ENCODE measurements at regions not wholly inside any gene's neighbourhood (a gene's known extent, or its start where the extent isn't known, plus 50 kb on each side); places are given as distances from the start of the nearest gene placed in this dataset.
"Not testable (repeated sequence)": the region's sequence is repeated elsewhere in the genome, so short reads cannot be mapped to it uniquely, and the experiment has no call there.

- TF ChIP-seq, protein P1, sequence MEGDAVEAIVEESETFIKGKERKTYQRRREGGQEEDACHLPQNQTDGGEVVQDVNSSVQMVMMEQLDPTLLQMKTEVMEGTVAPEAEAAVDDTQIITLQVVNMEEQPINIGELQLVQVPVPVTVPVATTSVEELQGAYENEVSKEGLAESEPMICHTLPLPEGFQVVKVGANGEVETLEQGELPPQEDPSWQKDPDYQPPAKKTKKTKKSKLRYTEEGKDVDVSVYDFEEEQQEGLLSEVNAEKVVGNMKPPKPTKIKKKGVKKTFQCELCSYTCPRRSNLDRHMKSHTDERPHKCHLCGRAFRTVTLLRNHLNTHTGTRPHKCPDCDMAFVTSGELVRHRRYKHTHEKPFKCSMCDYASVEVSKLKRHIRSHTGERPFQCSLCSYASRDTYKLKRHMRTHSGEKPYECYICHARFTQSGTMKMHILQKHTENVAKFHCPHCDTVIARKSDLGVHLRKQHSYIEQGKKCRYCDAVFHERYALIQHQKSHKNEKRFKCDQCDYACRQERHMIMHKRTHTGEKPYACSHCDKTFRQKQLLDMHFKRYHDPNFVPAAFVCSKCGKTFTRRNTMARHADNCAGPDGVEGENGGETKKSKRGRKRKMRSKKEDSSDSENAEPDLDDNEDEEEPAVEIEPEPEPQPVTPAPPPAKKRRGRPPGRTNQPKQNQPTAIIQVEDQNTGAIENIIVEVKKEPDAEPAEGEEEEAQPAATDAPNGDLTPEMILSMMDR (IDR thresholded peaks at IDR 0.05; ENCODE audit: borderline replicate concordance, insufficient read depth, low read depth, low read length): no peak
- no peak overlapping the region for H3K4me3 ChIP-seq (ENCODE audit: low read depth, low read length)
These were observed 977.2 kb upstream of the USP15 start for GRCh38 chr12:61282790-61283575.

DNA sequence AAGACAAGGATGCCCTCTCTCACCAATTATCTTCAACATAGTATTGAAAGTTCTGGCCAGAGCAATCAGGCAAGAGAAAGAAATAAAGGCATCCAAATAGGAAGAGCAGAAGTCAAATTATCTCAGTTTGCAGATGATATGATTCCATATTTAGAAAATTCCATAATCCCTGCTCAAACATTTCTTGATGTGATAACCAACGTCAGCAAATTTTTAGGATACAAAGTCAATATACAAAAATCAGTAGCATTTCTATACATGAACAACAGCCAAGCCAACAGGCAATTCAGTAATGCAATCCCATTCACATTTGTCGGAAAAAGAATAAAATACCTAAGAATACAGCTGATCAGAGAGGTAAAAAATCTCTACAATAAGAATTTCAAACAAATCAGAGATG is 969.7 kb upstream of the USP15 start:
- no peak overlapping the region for H3K4me3 ChIP-seq (ENCODE audit: low read depth, low read length)
- TF ChIP-seq, protein P1 (IDR thresholded peaks at IDR 0.05; ENCODE audit: borderline replicate concordance, insufficient read depth, low read depth, low read length): no peak

DNA sequence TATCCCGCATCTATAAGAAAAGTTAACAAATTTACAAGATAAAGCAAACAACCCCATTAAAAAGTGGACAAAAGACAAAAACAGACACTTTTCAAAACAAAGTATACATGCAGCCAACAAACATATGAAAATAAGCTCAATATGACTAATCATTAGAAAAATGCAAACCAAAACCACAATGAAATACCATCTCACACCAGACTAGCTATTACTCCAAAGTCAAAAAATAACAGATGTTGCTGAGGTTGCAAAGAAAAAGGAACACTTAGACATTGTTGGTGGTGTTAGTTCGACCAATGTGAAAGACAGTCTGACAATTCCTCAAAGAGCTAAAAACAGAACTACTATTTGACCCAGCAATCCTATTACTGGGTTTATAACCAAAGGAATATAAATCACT is 968.6 kb upstream of the USP15 start:
- H3K4me3 ChIP-seq (ENCODE audit: low read depth, low read length): no peak overlapping the region
- TF ChIP-seq, protein P1 (IDR thresholded peaks at IDR 0.05; ENCODE audit: borderline replicate concordance, insufficient read depth, low read depth, low read length): no peak

DNA sequence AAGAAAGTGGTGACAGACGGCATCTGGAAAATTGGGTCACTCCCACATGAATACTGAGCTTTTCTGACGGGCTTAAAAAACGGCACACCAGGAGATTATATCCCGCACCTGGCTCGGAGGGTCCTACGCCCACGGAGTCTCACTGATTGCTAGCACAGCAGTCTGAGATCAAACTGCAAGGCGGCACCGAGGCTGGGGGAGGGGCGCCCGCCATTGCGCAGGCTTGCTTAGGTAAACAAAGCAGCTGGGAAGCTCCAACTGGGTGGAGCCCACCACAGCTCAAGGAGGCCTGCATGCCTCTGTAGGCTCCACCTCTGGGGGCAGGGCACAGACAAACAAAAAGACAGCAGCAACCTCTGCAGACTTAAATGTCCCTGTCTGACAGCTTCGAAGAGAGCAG is 966.2 kb upstream of the USP15 start:
- H3K4me3 ChIP-seq (ENCODE audit: low read depth, low read length): not testable (repeated sequence)

- no peak overlapping the region for H3K4me3 ChIP-seq (ENCODE audit: low read depth, low read length)
- TF ChIP-seq, protein P1 (IDR thresholded peaks at IDR 0.05; ENCODE audit: borderline replicate concordance, insufficient read depth, low read depth, low read length): no peak
These were observed 958.4 kb upstream of the USP15 start for GRCh38 chr12:61301817-61302216.

- TF ChIP-seq, protein P1 (IDR thresholded peaks at IDR 0.05; ENCODE audit: borderline replicate concordance, insufficient read depth, low read depth, low read length): no peak
- no peak overlapping the region for H3K4me3 ChIP-seq (ENCODE audit: low read depth, low read length)
These were observed 957.9 kb upstream of the USP15 start for GRCh38 chr12:61302282-61302681.

- no peak overlapping the region for H3K4me3 ChIP-seq (ENCODE audit: low read depth, low read length)
- TF ChIP-seq, protein P1 (IDR thresholded peaks at IDR 0.05; ENCODE audit: borderline replicate concordance, insufficient read depth, low read depth, low read length): no peak
These were observed 952.0 kb upstream of the USP15 start for GRCh38 chr12:61308220-61308619.

Data from GM12875 (cell line).